GM18907 (cell line): ENCODE measurements at regions not wholly inside any gene's neighbourhood (a gene's known extent, or its start where the extent isn't known, plus 50 kb on each side); places are given as distances from the start of the nearest gene placed in this dataset.
"Not testable (repeated sequence)": the region's sequence is repeated elsewhere in the genome, so short reads cannot be mapped to it uniquely, and the experiment has no call there.

Experiments
- ATAC-seq: cut with Tn5 transposase; IDR thresholded peaks from one replicate; pipeline ENCODE4 v1.9.1; 2021; ENCODE audit warnings: mild to moderate bottlenecking, moderate library complexity; ENCODE audit not compliant: unreplicated experiment

GRCh38 chr3:124650798-124651197 is 79.5 kb upstream of the UMPS start:
- peak; percentile 78 for ATAC-seq

GRCh38 chr3:124651416-124651815 is 78.8 kb upstream of the UMPS start:
- not testable (repeated sequence) for ATAC-seq

DNA sequence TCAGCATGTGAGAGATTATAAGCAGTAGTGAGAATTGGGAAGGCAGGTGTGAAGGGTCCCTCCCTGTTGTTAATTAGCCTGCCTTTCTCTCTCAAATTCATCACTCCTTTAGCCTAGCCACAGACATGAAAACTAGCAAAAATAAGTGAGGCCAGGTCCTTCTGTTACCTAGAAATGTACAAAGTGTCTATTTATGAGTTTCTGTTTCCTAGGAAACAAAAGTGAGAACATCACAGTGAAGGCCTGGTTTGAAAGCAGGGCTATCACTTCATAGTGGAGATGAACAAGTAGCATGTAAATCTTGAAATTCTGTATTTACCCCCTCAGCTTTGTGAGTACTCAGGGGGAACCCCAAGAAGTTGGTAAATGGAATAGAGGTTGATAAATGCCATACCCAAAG is 78.2 kb upstream of the UMPS start:
- ATAC-seq = no peak

GRCh38 chr3:124653071-124653796 is 77.0 kb upstream of the UMPS start:
- ATAC-seq = no peak

DNA sequence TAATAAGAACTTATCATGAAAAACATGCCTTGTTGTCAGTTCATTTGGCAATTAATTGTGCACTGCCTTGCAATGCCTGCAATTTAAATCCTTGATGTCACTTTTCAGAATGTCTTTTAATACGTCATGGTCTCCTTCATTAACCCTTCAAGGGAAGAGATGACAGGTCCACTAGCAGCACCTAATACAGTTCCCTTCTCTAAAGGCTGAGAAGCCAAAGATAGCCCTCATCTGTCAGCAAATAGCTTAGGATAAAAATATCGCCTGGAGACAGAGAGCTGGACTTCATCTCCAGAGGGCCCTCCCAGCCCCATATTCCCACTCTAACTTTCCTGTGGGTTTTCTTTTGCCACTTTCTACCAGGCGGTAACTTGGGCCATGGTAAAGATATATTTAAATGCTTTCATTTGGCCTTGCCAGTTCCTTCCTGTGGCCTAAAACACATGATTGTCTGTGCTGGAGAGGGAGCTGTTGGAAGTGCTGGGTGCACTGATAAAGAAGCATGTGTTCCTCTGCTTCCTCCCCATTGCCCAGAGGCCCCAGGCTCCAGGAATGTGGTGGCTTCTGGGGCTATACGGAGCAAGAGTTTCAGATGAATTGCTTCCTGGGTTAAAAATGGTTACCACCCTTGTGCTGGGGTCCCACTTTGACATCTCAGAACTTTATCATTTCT is 76.3 kb upstream of the UMPS start:
- ATAC-seq = no peak

GRCh38 chr3:124654470-124654845 is 75.8 kb upstream of the UMPS start:
- no peak for ATAC-seq

DNA sequence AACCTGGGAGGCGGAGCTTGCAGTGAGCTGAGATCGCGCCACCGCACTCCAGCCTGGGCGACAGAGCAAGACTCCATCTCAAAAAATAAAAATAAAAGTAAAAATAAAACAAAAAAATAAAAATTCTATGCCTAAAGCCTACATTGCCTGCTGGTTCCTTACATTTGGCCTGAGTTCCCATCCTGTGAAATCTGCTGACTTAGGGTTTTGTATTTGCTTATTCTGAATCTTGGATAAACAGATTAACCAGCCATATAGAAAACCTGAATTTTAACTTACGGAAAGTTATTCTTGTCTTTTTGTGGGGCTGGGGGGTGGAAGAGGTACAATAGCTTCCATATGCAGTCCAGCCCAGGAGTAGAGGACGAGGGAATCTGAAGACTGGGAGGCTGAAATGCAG is 73.7 kb upstream of the UMPS start:
- ATAC-seq = no peak

- no peak for ATAC-seq
Observed at GRCh38 chr3:124657138-124657537, 73.1 kb upstream of the UMPS start.

- ATAC-seq = no peak
Observed at GRCh38 chr3:124658270-124658669, 72.0 kb upstream of the UMPS start.

DNA sequence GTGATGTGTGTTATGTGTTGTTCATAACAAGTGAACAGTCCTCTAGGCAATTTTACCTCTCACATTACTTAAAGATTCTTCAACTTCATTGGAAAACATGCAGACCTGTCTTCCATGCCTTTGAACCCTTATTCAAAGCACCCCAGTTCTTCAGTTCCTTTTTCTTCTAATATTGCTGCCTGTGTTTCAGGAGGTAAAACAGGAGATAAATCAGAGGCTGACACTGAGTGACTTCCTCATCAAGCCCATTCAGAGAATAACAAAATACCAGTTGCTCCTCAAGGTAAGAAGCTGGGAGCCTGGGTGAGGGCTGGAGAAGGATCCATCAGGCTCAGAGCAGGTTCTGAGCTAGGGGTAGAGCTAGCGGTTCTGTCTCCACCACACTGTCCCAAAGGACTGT is 71.1 kb upstream of the UMPS start:
- no peak for ATAC-seq

DNA sequence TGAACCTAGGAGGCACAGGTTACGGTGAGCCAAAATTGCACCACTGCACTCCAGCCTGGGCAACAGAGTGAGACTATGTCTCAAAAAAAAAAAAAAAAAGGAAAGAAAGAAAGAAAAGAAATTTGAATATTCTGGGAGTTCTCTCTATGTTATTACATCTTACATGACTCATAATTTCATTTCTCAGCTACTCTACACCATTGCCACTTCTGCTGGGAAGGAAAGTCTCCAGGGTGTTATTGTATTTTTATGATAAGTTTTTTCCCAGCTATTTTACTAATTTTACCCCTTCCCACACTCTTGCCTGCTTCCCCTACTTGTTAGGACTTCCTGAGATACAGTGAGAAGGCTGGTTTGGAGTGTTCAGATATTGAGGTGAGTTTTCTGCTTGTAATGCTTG is 69.7 kb upstream of the UMPS start:
- ATAC-seq = no peak

GRCh38 chr3:124663690-124664089 is 66.6 kb upstream of the UMPS start:
- no peak for ATAC-seq

GRCh38 chr3:124664804-124665203 is 65.4 kb upstream of the UMPS start:
- no peak for ATAC-seq

DNA sequence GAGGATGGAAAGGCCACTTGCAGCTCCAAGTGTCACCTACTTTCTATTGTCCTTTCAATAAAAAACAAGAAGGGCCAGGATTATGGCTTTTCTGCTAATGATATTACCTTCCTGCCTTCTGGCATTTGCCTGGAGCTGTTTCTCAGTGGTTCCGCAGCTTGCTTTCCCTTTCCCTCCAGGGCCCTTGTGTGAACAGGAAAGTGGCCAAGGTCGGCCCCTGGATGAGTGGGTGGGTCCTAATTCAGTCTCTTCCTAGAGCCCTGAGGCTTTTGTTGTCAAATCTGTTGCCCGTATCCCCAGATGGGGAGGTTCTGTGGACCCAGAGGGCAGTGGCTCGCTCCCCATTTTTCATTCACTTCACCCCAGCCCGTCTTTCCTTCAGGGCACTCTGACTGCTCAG is 64.2 kb upstream of the UMPS start:
- ATAC-seq = no peak

DNA sequence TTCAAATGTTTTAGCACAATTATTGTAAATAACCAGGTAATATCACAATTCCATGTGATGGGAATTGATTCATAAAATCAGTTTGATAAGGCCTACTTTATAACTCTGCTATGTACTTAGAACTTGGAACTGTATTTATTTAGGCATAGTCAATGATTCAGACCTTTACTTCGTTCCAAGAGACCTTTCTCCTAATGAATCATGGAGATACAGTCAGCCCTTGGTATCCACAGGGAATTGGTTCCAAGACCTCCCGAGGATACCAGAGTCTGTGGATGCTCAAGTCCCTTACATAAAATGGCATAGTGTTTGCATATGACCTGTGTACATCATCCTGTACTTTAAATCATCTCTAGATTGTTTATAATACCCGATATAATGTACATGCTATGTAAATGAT is 60.8 kb upstream of the UMPS start:
- ATAC-seq = no peak

- no peak for ATAC-seq
Observed at GRCh38 chr3:124671106-124671505, 59.1 kb upstream of the UMPS start.

DNA sequence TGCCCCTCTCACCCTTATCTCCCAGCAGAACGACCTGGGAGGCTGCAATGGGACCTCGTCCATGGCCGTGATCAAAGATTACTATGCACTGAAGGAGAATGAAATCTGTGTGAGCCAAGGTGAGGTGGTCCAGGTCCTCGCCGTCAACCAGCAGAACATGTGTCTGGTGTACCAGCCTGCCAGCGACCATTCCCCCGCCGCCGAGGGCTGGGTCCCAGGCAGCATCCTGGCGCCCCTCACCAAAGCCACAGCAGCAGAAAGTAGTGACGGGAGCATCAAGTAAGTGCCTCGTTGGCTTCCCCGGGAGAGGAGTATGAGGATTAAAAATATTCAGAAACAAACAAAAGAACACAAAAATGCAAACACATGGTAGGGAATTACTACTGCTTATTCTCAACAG is 55.9 kb upstream of the UMPS start:
- no peak for ATAC-seq

- ATAC-seq = no peak
Observed at GRCh38 chr3:124676236-124676635, 54.0 kb upstream of the UMPS start.

GRCh38 chr3:124679048-124679638 is 51.1 kb upstream of the UMPS start:
- no peak for ATAC-seq
